ENCODE measurements at regions not wholly inside any gene's neighbourhood (a gene's known extent, or its start where the extent isn't known, plus 50 kb on each side); places are given as distances from the start of the nearest gene placed in this dataset.

DNA sequence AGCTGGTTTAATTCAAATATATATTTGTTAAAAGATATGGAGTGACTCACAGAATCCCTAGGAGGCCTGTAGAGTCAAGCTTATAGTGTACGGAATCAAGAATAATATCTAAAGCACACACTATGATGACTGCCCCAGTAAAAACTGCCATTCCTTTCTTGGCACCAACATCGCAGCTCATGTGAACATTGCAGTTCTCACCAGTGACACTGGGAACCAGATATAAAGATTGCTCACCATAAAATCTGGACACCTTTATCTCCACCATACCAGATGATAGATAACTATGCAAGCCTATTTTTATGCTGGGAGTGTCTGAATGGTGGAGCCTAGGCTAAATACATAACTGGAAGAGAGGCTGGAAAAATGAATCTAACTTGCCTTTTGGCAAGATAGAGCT, 463.9 kb upstream of the TBX3 start:
- CTCF ChIA-PET = interaction anchor here (1.0 kb wide), 1 partner anchor 524 kb away, joined by 3 read pairs; no protein-coding TSS in a partner anchor
- POLR2A ChIA-PET = no interaction called here
- TF ChIP-seq CTBP1 (IDR thresholded peaks at IDR 0.05; ENCODE audit: borderline replicate concordance) (no peak), FOXA1 (IDR thresholded peaks at IDR 0.05) (no peak), FOXM1 (IDR thresholded peaks at IDR 0.05; ENCODE audit: borderline replicate concordance) (no peak), BHLHE40 (IDR thresholded peaks at IDR 0.05; ENCODE audit: borderline replicate concordance) (no peak), SP1 (IDR thresholded peaks at IDR 0.05) (no peak), TARDBP (IDR thresholded peaks at IDR 0.05) (no peak), ELF4 (IDR thresholded peaks at IDR 0.05) (no peak), SUZ12 (IDR thresholded peaks at IDR 0.05) (no peak), ARNT (IDR thresholded peaks at IDR 0.05) (no peak), FOXK2 (IDR thresholded peaks at IDR 0.05) (no peak), ZNF384 (IDR thresholded peaks at IDR 0.05) (no peak), L3MBTL2 (conservative IDR thresholded peaks at IDR 0.05) (no peak), HDGF (IDR thresholded peaks at IDR 0.05; ENCODE audit: borderline replicate concordance) (no peak), NFRKB (IDR thresholded peaks at IDR 0.05) (no peak), LEF1 (IDR thresholded peaks at IDR 0.05; ENCODE audit: borderline replicate concordance) (no peak)
- TF ChIP-seq, protein P1, sequence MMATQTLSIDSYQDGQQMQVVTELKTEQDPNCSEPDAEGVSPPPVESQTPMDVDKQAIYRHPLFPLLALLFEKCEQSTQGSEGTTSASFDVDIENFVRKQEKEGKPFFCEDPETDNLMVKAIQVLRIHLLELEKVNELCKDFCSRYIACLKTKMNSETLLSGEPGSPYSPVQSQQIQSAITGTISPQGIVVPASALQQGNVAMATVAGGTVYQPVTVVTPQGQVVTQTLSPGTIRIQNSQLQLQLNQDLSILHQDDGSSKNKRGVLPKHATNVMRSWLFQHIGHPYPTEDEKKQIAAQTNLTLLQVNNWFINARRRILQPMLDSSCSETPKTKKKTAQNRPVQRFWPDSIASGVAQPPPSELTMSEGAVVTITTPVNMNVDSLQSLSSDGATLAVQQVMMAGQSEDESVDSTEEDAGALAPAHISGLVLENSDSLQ (IDR thresholded peaks at IDR 0.05) = no peak
- DNase-seq (ENCODE audit: extremely low spot score) = no peak

DNA sequence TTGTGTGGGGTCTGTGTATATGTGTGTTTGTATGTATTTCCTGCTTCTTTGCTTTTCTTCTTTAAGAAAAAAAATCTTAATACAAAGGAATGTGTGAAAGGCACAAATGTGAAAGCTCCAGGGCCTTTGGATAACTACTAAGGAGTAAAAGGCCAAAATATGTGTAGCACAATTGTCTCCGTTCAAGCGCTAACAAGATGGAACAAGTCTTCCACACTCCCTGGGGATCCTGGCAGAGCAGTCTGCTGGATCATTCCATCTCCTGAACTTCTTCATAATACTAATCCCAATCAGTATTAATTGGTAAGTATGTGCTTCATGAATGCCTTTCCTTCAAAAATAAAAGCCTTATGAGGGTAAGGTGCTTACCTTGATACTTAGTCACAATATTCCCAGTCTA, 462.5 kb upstream of the TBX3 start:
- TF ChIP-seq CTBP1 (IDR thresholded peaks at IDR 0.05; ENCODE audit: borderline replicate concordance) = no peak
- TF ChIP-seq, protein P1 (IDR thresholded peaks at IDR 0.05) = no peak
- TF ChIP-seq SUZ12 (IDR thresholded peaks at IDR 0.05) = no peak
- TF ChIP-seq ZNF384 (IDR thresholded peaks at IDR 0.05) = no peak
- no peak for TF ChIP-seq ELF4 (IDR thresholded peaks at IDR 0.05)
- no peak for TF ChIP-seq TARDBP (IDR thresholded peaks at IDR 0.05)
- ChIA-PET POLR2A (no interaction called here), CTCF (no interaction called here)
- no peak for DNase-seq (ENCODE audit: extremely low spot score)

DNA sequence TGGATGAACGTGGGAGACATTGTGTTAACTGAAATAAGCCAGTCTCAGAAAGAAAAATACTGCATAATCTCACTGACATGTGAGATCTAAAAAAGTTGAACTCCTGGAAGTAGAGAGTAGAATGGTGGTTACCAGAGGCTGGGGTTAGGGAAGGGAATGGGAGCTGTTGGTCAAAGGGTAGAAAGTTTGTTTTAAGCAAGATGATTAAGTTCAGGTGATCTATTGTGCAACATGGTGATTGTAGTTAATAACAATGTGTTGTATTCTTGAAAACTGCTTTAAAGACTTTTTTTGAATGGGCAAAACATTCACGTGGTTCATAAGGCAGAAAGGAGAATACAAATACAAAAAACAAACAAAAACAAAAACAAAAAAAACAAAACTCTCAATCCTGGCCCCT, 460.4 kb upstream of the TBX3 start:
- POLR2A ChIA-PET = no interaction called here
- DNase-seq (ENCODE audit: extremely low spot score) = no peak
- CTCF ChIA-PET = interaction anchor here (0.5 kb wide), 1 partner anchor 482 kb away, joined by 3 read pairs; no protein-coding TSS in a partner anchor
- TF ChIP-seq, protein P1 (IDR thresholded peaks at IDR 0.05) = no peak
- no peak for TF ChIP-seq SP1 (IDR thresholded peaks at IDR 0.05)
- TF ChIP-seq L3MBTL2 (conservative IDR thresholded peaks at IDR 0.05) = no peak
- TF ChIP-seq TARDBP (IDR thresholded peaks at IDR 0.05) = no peak
- no peak for TF ChIP-seq CTBP1 (IDR thresholded peaks at IDR 0.05; ENCODE audit: borderline replicate concordance)
- TF ChIP-seq LEF1 (IDR thresholded peaks at IDR 0.05; ENCODE audit: borderline replicate concordance) = no peak
- TF ChIP-seq ELF4 (IDR thresholded peaks at IDR 0.05) = no peak
- no peak for TF ChIP-seq HDGF (IDR thresholded peaks at IDR 0.05; ENCODE audit: borderline replicate concordance)
- no peak for TF ChIP-seq ARNT (IDR thresholded peaks at IDR 0.05)
- TF ChIP-seq NFRKB (IDR thresholded peaks at IDR 0.05) = no peak
- no peak for TF ChIP-seq FOXA1 (IDR thresholded peaks at IDR 0.05)

DNA sequence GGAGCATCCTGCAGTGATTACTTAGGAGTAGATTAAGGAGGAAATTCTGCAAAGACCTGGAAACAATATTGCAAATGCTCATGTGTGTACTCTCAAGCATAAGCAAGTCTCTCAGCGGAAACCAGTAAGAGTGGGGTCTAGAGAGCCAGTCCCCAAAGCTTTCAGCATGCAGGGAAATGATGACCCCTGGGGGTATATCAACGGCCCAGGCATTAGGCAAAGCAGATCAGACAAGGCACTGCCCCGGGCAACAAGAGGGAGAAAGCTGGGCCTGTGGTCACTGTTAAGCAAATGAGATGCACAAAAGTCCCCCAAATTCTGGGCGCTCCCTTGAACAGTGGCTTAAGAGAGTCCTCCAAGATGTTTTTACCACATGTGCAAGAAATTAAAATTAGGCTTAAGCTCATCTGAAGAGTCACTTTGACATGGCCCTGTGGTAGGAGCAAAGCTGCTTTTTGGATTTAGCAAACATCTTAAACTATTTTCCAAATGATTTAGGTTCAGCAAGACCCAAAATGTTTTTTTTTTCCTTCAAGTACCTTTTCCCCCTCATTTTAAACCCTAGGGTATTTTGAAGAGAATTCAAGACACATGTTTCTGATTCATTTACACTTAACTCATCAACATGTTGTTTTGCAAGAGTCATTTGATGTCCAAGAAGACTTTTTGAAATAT, 457.1 kb upstream of the TBX3 start:
- ChIA-PET CTCF (no interaction called here), POLR2A (no interaction called here)
- DNase-seq (ENCODE audit: extremely low spot score) = no peak
- TF ChIP-seq L3MBTL2 (conservative IDR thresholded peaks at IDR 0.05) (no peak), FOXM1 (IDR thresholded peaks at IDR 0.05; ENCODE audit: borderline replicate concordance) (no peak), HDGF (IDR thresholded peaks at IDR 0.05; ENCODE audit: borderline replicate concordance) (no peak), SP1 (IDR thresholded peaks at IDR 0.05) (no peak), ZNF384 (IDR thresholded peaks at IDR 0.05) (no peak), CTBP1 (IDR thresholded peaks at IDR 0.05; ENCODE audit: borderline replicate concordance) (no peak), SUZ12 (IDR thresholded peaks at IDR 0.05) (no peak), NFRKB (IDR thresholded peaks at IDR 0.05) (no peak), FOXK2 (IDR thresholded peaks at IDR 0.05) (no peak), TARDBP (IDR thresholded peaks at IDR 0.05) (no peak), BHLHE40 (IDR thresholded peaks at IDR 0.05; ENCODE audit: borderline replicate concordance) (no peak), FOXA1 (IDR thresholded peaks at IDR 0.05) (no peak), LEF1 (IDR thresholded peaks at IDR 0.05; ENCODE audit: borderline replicate concordance) (no peak), ELF4 (IDR thresholded peaks at IDR 0.05) (no peak), ARNT (IDR thresholded peaks at IDR 0.05) (no peak)
- TF ChIP-seq, protein P1 (IDR thresholded peaks at IDR 0.05) = no peak

DNA sequence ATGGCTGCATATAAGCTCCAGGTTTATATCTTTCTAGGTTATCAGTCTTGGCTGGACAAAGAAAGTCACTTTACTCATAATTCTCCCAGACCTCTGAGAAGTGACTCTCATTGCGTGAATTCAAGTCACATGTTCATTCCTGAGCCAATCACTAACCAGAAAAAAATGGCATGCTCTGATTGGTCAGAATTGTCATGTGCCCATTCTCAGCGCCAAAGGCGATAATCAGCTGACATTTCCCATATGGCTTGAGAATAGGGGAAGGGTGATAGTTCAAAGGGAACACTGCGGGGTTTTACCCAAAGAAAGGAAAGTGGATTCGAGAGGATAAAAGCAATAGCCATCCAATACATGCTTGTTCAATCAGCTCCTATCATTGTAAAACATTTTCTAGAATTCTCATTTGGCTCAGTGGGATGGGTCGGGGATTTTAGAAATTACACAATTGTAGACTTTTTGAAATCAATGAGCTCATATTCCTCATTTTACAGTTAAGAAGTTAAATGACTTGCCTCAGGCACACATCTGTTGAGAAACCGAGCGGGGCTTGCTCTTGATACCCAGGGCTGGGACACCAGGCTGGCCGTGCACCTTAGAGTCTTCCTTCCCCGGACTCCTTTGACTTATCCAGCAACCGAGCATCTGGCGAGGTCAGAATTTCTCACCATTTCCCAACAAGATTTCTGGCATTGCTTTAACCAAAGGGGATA, 454.0 kb upstream of the TBX3 start:
- no peak for DNase-seq (ENCODE audit: extremely low spot score)
- ChIA-PET POLR2A (no interaction called here), CTCF (interaction anchor here (0.6 kb wide), 1 partner anchor 32 kb away, joined by 7 read pairs; no protein-coding TSS in a partner anchor)
- TF ChIP-seq CTBP1 (IDR thresholded peaks at IDR 0.05; ENCODE audit: borderline replicate concordance) (no peak), L3MBTL2 (conservative IDR thresholded peaks at IDR 0.05) (no peak), LEF1 (IDR thresholded peaks at IDR 0.05; ENCODE audit: borderline replicate concordance) (no peak), NFRKB (IDR thresholded peaks at IDR 0.05) (no peak), FOXM1 (IDR thresholded peaks at IDR 0.05; ENCODE audit: borderline replicate concordance) (no peak), ZNF384 (IDR thresholded peaks at IDR 0.05) (no peak), FOXK2 (IDR thresholded peaks at IDR 0.05) (no peak), TARDBP (IDR thresholded peaks at IDR 0.05) (no peak), ARNT (IDR thresholded peaks at IDR 0.05) (no peak), SUZ12 (IDR thresholded peaks at IDR 0.05) (no peak), HDGF (IDR thresholded peaks at IDR 0.05; ENCODE audit: borderline replicate concordance) (no peak), FOXA1 (IDR thresholded peaks at IDR 0.05) (no peak), BHLHE40 (IDR thresholded peaks at IDR 0.05; ENCODE audit: borderline replicate concordance) (no peak), SP1 (IDR thresholded peaks at IDR 0.05) (no peak), ELF4 (IDR thresholded peaks at IDR 0.05) (no peak)
- TF ChIP-seq, protein P1 (IDR thresholded peaks at IDR 0.05) = no peak
